Stimulated activated CD8-positive, alpha-beta memory T cell treated with anti-CD3 and anti-CD28 coated beads, Interleukin-2, amount 100 ng/mL, for 1 hour (primary cell): ENCODE measurements at regions not wholly inside any gene's neighbourhood (a gene's known extent, or its start where the extent isn't known, plus 50 kb on each side); places are given as distances from the start of the nearest gene placed in this dataset.
"Not testable (repeated sequence)": the region's sequence is repeated elsewhere in the genome, so short reads cannot be mapped to it uniquely, and the experiment has no call there.

ENCODE experiments used
- DNase-seq, 2 donors: peaks; one replicate each; pipeline ENCODE4 v3.0.0-alpha.2; 2020; ENCODE audit warnings: low read depth in 2 of 2

DNA sequence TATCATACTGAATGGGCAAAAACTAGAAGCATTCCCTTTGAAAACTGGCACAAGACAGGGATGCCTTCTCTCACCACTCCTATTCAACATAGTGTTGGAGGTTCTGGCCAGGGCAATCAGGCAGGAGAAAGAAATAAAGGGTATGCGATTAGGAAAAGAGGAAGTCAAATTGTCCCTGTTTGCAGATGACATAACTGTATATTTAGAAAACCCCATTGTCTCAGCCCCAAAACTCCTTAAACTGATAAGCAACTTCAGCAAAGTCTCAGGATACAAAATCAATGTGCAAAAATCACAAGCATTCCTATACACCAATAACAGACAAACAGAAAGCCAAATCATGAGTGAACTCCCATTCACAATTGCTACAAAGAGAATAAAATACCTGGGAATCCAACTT lies 52.5 kb upstream of the CCDC71L start:
- not testable (repeated sequence) for DNase-seq

DNA sequence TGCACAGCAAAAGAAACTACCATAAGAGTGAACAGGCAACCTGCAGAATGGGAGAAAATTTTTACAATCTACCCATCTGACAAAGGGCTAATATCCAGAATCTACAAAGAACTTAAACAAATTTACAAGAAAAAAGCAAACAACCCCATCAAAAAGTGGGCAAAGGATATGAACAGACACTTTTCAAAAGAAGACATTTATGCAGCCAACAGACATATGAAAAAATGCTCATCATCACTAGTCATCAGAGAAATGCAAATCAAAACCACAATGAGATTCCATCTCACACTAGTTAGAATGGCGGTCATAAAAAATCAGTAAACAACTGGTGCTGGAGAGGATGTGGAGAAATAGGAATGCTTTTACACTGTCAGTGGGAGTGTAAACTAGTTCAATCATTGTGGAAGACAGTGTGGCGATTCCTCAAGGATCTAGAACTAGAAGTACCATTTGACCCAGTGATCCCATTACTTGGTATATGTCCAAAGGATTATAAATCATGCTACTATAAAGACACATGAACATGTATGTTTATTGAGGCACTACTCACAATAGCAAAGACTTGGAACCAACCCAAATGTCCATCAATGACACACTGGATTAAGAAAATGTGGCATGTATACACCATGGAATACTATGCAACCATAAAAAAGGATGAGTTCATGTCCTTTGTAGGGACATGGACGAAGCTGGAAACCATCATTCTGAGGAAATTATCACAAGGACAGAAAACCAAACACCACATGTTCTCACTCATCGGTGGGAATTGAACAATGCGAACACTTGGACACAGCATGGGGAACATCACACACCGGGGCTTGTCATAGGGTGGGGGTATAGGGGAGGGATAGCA lies 53.9 kb upstream of the CCDC71L start:
- DNase-seq, result not testable (repeated sequence)

DNA sequence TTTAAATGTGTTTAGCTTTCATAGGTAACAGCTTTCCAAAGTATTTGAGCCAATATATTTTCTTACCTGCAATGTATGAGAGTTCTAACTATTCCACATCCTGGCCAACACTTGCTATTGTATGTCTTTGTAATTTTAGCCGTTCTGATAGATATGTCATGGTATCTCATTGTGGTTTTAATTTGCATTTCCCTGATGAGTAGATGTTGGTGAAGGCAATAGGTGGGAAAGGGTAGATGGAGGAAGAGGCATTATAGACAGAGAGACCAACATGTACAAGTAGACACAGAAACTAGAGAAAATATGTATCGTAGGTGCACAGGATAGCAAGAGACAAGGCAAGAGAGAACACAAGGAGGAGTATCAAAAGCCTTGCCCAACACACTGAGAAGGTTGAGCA lies 54.8 kb upstream of the CCDC71L start:
- DNase-seq, result no peak

DNA sequence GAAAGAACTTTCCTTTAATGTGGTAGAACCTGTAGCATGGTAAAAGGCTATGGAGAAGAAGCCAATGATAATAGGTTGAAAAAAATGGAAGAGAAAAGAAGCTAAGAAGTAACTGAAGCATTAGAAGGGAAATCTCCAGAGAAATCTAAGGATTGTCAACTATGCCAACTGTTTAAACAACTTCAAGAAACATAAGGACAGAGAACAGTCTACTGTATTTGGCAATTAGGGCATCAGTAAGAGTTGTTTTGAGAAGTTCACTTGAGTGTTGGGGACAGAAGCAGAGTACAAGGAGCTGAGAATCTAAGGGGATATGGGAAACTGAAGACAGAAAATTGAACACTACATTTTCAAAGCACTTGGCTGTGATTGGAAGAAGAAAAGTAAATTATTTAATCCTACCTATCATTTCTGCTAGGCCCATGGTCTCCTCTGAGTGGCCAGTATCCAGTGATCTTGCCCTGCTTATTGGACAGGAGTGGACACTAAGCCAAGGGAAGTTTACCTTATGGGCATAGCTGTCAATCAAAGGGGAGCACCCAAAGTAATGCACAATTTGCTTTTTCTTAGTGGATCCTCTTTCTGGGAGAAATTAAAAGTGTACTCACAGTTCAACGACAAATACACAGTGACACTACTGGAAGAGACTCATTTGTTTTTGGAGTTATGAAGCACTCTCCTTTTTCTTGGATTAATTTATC lies 56.4 kb upstream of the CCDC71L start:
- DNase-seq, result no peak

- DNase-seq, result peak; percentile 44 to 52
Measured at GRCh38 chr7:106717955-106718871, 57.3 kb upstream of the CCDC71L start.

GRCh38 chr7:106720641-106721040 lies 59.7 kb upstream of the CCDC71L start:
- no peak for DNase-seq

DNA sequence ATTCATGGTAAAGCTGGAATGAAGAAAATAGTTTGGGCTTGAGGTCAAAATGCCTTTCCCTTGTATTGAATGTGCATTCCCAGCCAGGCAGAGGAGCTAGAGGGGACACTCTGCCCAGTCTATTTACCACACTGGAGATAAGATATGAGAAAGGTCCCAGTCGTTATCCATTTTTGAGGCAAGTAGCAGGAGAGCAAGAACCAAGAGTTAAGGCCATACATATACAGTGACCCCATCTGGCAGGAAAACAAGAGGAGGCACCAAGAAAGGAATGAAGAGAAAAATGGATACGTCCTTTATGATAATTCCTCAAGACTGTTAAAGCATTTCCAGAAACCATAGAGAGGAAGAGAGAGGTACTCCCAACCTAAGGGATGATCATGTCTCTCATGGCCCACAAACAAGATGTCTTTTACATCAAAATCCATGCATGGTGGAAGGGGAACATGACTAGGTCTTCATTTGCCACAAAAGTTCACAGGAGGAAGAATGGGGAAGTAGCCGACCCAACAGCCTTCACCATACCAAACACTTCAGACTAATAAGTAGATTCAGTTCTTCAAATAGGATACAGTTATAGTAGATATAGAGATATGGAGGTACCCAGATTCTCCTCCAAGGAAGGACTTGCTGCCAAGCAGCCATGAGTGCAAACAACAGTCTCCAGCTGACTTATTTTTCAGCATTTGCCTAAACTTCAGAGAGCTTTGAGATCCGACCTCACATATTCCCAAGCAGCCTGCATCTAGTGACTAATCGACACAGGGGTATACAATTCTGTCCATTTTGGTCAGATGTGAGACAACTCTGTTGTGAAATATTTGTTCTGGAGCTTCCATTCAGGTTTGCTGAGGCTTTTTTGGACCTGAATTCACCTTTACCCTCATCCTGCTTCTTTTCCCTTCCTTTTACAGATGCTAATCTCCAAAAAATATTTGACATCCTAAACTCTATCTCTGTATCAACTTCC lies 61.1 kb upstream of the CCDC71L start:
- DNase-seq, result no peak

- no peak for DNase-seq
Measured at GRCh38 chr7:106723398-106723797, 62.4 kb upstream of the CCDC71L start.

GRCh38 chr7:106729720-106730385 lies 68.9 kb upstream of the CCDC71L start:
- no peak for DNase-seq

DNA sequence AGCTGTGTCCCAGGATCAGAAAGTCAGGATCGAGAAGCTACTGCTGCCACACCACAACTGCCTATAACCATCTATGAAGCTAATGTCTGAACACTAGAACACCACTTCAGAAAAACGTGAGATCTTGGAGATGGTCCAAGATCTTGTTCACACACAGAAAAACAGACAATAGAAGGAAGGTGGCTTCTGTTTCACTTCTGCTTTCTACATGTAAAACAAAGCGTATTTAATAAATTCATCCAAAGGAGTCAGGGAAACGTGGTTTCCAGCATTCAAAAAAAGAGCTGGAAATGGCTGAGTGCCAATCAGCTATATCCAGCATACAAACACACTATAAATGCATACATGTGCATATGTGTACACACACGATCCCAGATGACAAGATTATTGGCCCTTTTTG lies 70.2 kb upstream of the CCDC71L start:
- DNase-seq, result no peak

GRCh38 chr7:106731646-106732444 lies 70.9 kb upstream of the CCDC71L start:
- no peak for DNase-seq

DNA sequence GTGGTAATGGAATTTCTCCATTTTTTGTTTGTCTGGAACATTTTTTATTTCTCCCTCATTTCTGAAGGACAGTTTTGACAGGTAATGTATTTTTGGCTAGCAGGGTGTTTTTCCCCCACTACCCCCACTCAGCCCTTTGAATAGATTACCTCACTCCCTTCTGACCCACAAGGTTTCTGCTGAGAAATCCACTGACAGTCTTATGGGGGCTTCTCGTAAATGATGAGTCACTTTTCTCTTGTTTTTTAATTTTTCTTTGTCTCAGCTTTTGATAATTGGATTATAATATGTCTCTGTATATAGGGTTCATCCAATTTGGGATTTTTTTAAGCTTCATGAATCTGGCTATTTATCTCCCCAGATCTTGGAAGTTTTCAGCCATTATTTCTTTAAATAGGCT lies 74.7 kb upstream of the CCDC71L start:
- DNase-seq, result no peak

GRCh38 chr7:106736123-106736507 lies 75.2 kb upstream of the CCDC71L start:
- no peak for DNase-seq

DNA sequence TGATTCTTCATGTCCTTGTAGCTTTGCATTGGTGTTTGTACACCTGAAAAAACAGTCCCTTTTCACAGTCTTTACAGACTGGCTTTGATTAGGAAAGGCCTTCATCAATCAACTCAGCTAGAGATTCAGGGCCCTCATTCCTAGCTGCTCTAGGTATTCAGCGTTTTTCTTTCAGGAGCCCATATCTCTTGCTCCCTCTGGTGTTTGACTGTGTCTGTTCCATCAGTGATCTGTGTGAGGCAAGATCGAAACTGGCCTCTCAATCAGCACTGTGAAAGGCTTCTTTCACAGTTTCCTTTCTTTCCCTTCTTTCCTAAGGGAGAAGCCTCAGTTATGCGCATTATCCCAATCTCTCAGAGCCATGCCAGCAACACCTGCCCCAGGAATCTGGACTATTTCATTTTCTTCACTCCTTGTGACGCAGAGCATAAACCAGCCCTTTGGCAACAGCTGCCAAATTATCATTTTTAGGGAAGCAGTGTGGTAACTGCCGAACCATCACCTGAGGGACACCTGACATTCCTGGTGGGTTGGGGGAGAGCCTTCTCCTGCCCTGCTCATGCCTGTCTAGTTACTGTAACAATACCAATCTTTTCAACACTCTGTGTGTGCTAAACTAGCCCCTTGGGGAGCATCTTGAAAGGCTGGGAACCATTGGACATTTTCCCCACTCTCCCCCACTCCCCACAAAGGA lies 75.7 kb upstream of the CCDC71L start:
- no peak for DNase-seq

DNA sequence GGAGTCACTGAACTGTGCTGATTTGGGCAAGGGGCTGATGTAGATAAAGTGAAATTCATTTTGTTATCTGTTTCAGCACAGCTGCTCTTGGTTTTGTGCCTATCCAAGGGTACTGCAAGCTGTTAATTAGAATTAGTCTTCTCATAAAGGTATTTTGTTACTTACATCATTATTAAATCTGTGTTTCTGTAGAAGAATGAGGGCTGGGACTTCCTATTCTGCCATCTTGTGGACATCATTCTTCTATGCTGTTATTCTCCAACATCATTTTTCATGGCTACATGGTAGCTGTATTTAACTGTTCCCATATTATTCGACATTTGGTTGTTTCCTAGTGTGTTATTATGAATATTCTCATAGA lies 76.2 kb upstream of the CCDC71L start:
- DNase-seq, result no peak

DNA sequence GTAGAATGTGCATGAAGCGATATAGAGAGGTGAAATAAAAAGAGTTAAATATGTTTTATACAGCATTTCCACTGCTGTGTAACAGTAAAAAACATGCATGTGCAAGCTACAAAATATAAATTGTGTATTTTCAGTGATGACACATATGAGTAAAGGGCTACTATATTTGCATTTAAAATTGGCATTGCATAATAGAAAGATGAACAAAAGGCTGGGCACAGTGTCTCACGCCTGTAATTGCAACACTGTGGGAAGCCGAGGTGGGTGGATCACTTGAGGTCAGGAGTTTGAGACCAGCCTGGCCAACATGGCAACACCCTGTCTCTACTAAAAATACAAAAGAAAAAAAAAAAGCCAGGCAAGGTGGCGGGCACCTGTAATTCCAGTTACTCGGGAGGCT lies 79.8 kb upstream of the CCDC71L start:
- DNase-seq, result no peak

DNA sequence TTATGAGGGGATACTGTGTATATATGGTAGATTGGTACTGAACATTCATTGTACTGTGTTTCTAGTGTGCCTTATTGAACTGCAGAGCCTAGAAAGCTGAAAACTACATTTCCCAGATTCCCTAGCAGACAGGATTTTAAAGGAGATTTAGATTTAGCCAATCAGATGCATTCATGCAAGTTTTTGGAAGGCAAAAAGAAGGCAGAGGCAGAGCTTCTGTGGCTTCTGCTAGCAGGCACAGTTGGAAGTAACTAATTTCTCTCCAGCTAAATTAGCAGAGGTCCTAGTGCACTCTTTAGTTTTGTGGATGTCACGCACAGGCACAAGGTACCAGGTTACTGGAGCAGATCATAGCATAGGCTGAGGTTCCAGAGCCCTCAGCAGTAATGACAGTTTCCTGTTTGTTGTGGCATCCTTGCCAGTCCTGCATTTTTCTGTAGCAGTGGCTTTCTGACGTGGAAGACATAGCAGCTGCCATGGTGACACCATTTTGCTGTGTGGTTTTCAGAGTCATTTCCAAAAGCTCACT lies 83.7 kb upstream of the CCDC71L start:
- DNase-seq, result no peak

GRCh38 chr7:106747301-106747700 lies 86.3 kb upstream of the CCDC71L start:
- DNase-seq, result not testable (repeated sequence)

DNA sequence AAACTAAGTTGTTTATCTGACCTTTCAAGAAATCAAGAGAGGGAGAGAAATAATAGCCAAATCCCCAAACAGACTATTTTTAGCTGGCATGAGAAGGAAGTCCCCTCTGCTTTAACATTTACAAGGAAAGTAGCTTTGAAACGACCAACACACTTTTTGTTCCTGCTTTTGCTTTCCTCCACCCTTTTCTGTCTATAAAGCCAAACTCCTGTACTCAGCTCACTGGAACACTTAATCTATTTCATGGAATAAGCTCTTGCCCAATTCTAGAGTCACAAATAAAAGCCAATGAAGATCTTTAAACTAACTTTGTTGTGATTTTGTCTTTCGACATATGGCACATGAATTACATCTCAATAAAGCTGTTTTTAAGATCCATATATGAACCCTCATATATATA lies 86.8 kb upstream of the CCDC71L start:
- DNase-seq, result no peak
